Neural progenitor cell (in vitro differentiated cells): ENCODE measurements at regions not wholly inside any gene's neighbourhood (a gene's known extent, or its start where the extent isn't known, plus 50 kb on each side); places are given as distances from the start of the nearest gene placed in this dataset.

Experiments
- CTCF ChIP-seq: fragments of 200-600 bp; sonication (generic); IDR thresholded peaks from 2 replicates; pipeline ENCODE4 v1.5.1; 2017; ENCODE audit warnings: antibody characterized with exemption, mild to moderate bottlenecking
- EZH2 ChIP-seq: fragments of 200-600 bp; sonication (generic); IDR thresholded peaks from 2 replicates; pipeline ENCODE4 v1.6.1; 2017; ENCODE audit warnings: antibody characterized with exemption, mild to moderate bottlenecking, moderate library complexity
- EZH2phosphoT487 ChIP-seq: fragments of 200-600 bp; sonication (generic); IDR thresholded peaks from 2 replicates; pipeline ENCODE4 v1.6.1; 2017; ENCODE audit warnings: antibody characterized with exemption

- TF ChIP-seq CTCF (no peak), EZH2 (no peak), EZH2phosphoT487 (no peak)
These were observed 80.7 kb upstream of the NEDD9 start for GRCh38 chr6:11313207-11313606.
